C4-2B (cell line): ENCODE measurements at regions not wholly inside any gene's neighbourhood (a gene's known extent, or its start where the extent isn't known, plus 50 kb on each side); places are given as distances from the start of the nearest gene placed in this dataset.

Source experiments
- H3K27ac ChIP-seq: fragments of 450-650 bp; 2 replicates; pipeline ENCODE4 v1.5.1; 2017
- ZFX ChIP-seq: fragments of 450-650 bp; IDR thresholded peaks from 2 replicates; pipeline ENCODE4 v1.6.1; 2017
- TF ChIP-seq, protein P1 (sequence below): fragments of 450-650 bp; conservative IDR thresholded peaks from 2 replicates; pipeline ENCODE4 v1.5.1; 2017; ENCODE audit warnings: mild to moderate bottlenecking

GRCh38 chr15:95968856-95969255 lies 361.6 kb upstream of the NR2F2 start:
- no peak for TF ChIP-seq ZFX
- H3K27ac ChIP-seq, result no peak overlapping the region

DNA sequence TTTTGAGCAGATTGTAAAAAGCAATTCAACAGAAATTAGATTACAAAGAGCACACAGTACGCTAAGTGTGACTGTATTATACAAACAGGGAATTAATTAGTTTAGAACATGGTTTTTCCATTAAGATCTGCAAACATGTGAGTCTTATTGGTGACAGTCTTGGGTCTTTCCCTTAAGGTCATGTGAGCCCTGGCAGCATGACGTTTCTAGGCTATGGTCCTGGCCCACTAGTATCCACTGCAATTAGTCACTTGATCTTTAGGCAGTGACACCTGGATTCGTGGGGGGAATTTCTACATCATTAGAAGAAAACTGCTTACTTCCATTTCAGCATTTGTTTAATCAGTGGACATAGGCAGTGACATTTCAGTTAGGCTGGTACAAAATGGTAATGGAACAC lies 360.2 kb upstream of the NR2F2 start:
- no peak overlapping the region for H3K27ac ChIP-seq
- TF ChIP-seq, protein P1, sequence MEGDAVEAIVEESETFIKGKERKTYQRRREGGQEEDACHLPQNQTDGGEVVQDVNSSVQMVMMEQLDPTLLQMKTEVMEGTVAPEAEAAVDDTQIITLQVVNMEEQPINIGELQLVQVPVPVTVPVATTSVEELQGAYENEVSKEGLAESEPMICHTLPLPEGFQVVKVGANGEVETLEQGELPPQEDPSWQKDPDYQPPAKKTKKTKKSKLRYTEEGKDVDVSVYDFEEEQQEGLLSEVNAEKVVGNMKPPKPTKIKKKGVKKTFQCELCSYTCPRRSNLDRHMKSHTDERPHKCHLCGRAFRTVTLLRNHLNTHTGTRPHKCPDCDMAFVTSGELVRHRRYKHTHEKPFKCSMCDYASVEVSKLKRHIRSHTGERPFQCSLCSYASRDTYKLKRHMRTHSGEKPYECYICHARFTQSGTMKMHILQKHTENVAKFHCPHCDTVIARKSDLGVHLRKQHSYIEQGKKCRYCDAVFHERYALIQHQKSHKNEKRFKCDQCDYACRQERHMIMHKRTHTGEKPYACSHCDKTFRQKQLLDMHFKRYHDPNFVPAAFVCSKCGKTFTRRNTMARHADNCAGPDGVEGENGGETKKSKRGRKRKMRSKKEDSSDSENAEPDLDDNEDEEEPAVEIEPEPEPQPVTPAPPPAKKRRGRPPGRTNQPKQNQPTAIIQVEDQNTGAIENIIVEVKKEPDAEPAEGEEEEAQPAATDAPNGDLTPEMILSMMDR, result no peak
- TF ChIP-seq ZFX, result no peak

DNA sequence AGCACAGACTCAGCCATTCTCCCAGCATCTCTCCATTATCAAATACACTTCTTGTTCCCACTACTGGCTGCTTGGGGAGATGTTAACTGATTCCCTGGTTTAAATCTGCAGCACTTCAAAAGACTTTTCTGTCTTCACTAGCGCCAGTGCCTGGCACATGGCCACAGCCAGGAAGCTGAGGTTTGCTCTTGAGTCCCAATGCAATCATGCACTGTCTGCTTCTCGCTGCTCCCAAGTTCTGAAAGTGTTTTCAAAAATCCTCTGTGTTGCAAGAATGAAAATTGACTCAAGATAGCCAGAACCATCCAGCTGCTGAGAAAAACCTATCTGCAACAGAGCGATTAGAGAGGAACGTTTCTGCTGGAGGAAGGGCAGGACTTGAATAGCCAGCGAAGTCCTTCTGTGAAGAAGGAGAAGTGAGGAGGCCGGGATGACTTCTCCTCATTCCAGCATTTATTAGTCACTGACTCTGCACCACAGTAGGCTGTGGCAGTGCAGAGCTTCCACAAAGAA lies 358.4 kb upstream of the NR2F2 start:
- H3K27ac ChIP-seq, result no peak overlapping the region

GRCh38 chr15:95972812-95973211 lies 357.7 kb upstream of the NR2F2 start:
- no peak for TF ChIP-seq ZFX
- TF ChIP-seq, protein P1, result no peak
- no peak overlapping the region for H3K27ac ChIP-seq

More for the DNA sequence above, 358.4 kb upstream of the NR2F2 start:
- no peak for TF ChIP-seq ZFX
- TF ChIP-seq, protein P1, result no peak

GRCh38 chr15:95973566-95974256 lies 356.8 kb upstream of the NR2F2 start:
- no peak overlapping the region for H3K27ac ChIP-seq
- TF ChIP-seq, protein P1, result no peak
- TF ChIP-seq ZFX, result no peak

GRCh38 chr15:95975212-95975611 lies 355.3 kb upstream of the NR2F2 start:
- TF ChIP-seq, protein P1, result no peak
- no peak overlapping the region for H3K27ac ChIP-seq

DNA sequence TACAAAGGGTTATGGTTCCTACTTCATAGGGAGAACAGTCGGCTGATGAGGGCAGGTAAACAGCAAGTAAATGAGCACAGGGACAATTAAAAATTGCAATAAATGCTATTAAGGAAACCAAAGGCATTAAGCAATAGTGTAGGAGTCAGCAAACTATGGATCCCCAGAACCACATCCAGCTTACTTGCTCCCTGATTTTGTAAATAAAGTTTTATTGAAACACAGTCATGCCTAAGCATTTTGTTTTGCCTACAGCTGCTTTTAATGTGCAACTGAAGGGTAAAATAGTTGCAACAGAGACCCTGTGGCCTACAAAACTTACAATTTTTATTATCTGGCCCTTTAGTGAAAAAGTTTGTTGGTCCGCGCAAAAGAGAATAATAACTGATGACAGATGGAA lies 351.2 kb upstream of the NR2F2 start:
- H3K27ac ChIP-seq, result no peak overlapping the region
- TF ChIP-seq ZFX, result no peak
- TF ChIP-seq, protein P1, result no peak

- no peak for TF ChIP-seq ZFX
- TF ChIP-seq, protein P1, result no peak
- H3K27ac ChIP-seq, result no peak overlapping the region
These were observed 349.3 kb upstream of the NR2F2 start for GRCh38 chr15:95981209-95981608.
